HL-60 (cell line): ENCODE measurements at regions not wholly inside any gene's neighbourhood (a gene's known extent, or its start where the extent isn't known, plus 50 kb on each side); places are given as distances from the start of the nearest gene placed in this dataset.

Experiments
- GABPA ChIP-seq: IDR thresholded peaks from 2 replicates; pipeline ENCODE4 v1.6.1; 2012; ENCODE audit warnings: low read depth
- POLR2AphosphoS5 ChIP-seq: IDR thresholded peaks from 2 replicates; pipeline ENCODE4 v1.6.1; 2012; ENCODE audit warnings: low read depth
- TF ChIP-seq, protein P1 (sequence below): IDR thresholded peaks from one replicate; pipeline ENCODE4 v1.5.1; 2011; ENCODE audit warnings: low read length, control low read depth, inconsistent platforms; ENCODE audit not compliant: insufficient read depth
- TF ChIP-seq, protein P2 (sequence below): IDR thresholded peaks from 2 replicates; pipeline ENCODE4 v1.6.1; 2012; ENCODE audit warnings: low read depth; ENCODE audit not compliant: insufficient replicate concordance

DNA sequence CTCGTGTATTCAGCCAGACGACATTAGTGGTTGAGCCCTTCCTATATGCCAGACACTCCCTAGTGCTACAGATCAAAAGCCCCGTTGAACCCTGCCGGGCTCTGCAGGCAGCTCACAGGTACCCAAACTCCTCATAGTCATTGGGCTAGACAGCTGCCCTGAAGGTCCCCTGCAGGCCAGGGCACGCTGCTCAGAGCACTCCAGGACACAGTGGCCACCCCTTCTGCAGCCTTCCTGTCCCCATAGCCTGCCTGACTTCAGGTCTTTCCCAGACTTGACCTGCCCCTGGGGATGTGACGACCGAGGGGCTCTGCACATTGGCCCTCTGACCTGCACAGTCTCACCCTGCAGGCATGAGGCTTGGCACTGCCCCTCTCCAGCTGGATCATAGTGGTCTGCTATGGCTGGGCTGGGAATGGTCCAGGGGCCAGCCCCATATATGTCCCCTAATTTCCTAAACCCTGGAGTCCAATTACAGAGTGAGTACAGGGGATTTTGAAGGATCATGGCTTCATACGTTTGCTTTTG, 64.2 kb upstream of the UBAC2 start:
- TF ChIP-seq, protein P1, sequence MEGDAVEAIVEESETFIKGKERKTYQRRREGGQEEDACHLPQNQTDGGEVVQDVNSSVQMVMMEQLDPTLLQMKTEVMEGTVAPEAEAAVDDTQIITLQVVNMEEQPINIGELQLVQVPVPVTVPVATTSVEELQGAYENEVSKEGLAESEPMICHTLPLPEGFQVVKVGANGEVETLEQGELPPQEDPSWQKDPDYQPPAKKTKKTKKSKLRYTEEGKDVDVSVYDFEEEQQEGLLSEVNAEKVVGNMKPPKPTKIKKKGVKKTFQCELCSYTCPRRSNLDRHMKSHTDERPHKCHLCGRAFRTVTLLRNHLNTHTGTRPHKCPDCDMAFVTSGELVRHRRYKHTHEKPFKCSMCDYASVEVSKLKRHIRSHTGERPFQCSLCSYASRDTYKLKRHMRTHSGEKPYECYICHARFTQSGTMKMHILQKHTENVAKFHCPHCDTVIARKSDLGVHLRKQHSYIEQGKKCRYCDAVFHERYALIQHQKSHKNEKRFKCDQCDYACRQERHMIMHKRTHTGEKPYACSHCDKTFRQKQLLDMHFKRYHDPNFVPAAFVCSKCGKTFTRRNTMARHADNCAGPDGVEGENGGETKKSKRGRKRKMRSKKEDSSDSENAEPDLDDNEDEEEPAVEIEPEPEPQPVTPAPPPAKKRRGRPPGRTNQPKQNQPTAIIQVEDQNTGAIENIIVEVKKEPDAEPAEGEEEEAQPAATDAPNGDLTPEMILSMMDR = no peak
- no peak for TF ChIP-seq POLR2AphosphoS5
- no peak for TF ChIP-seq GABPA
- TF ChIP-seq, protein P2, sequence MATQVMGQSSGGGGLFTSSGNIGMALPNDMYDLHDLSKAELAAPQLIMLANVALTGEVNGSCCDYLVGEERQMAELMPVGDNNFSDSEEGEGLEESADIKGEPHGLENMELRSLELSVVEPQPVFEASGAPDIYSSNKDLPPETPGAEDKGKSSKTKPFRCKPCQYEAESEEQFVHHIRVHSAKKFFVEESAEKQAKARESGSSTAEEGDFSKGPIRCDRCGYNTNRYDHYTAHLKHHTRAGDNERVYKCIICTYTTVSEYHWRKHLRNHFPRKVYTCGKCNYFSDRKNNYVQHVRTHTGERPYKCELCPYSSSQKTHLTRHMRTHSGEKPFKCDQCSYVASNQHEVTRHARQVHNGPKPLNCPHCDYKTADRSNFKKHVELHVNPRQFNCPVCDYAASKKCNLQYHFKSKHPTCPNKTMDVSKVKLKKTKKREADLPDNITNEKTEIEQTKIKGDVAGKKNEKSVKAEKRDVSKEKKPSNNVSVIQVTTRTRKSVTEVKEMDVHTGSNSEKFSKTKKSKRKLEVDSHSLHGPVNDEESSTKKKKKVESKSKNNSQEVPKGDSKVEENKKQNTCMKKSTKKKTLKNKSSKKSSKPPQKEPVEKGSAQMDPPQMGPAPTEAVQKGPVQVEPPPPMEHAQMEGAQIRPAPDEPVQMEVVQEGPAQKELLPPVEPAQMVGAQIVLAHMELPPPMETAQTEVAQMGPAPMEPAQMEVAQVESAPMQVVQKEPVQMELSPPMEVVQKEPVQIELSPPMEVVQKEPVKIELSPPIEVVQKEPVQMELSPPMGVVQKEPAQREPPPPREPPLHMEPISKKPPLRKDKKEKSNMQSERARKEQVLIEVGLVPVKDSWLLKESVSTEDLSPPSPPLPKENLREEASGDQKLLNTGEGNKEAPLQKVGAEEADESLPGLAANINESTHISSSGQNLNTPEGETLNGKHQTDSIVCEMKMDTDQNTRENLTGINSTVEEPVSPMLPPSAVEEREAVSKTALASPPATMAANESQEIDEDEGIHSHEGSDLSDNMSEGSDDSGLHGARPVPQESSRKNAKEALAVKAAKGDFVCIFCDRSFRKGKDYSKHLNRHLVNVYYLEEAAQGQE = no peak
